Gastrocnemius medialis (tissue), 4 donors: ENCODE measurements at regions not wholly inside any gene's neighbourhood (a gene's known extent, or its start where the extent isn't known, plus 50 kb on each side); places are given as distances from the start of the nearest gene placed in this dataset.
A peak's percentile ranks its signal among the peaks of the same experiment; 100 is the strongest.

Source experiments
- ATAC-seq, 2 donors: fragments of 150-250 bp; one replicate each; pipeline ENCODE4 v1.9.1; 2016
- DNase-seq, 2 donors: peaks; one replicate each; pipeline ENCODE4 v3.0.0-alpha.2; 2019
- H3K27ac ChIP-seq, 4 donors: fragments of 200-600 bp; sonication (generic); 1 replicate in 1 of 4; 2 replicates in 3 of 4; pipeline ENCODE4 v1.5.1; 2016 to 2018; ENCODE audit warnings: mild to moderate bottlenecking in 2 of 4, moderate library complexity in 1 of 4
- H3K27me3 ChIP-seq, 3 donors: fragments of 200-600 bp; sonication (generic) in 2 of 3; 1 replicate in 1 of 3; 2 replicates in 2 of 3; pipeline versions ENCODE4 v1.5.1 to v1.6.0; 2016 to 2019; ENCODE audit warnings: mild to moderate bottlenecking in 1 of 3, moderate library complexity in 1 of 3
- H3K36me3 ChIP-seq, 2 donors: fragments of 200-600 bp; sonication (generic) in 1 of 2; one replicate each; pipeline ENCODE4 v1.5.1; 2017 to 2018
- H3K4me1 ChIP-seq, 2 donors: fragments of 200-600 bp; sonication (generic) in 1 of 2; one replicate each; pipeline ENCODE4 v1.5.1; 2016 to 2017; ENCODE audit warnings: mild to moderate bottlenecking in 2 of 2
- H3K4me3 ChIP-seq, 4 donors: fragments of 200-600 bp; sonication (generic) in 3 of 4; 1 replicate in 1 of 4; 2 replicates in 3 of 4; pipeline ENCODE4 v1.5.1; 2016 to 2019; ENCODE audit warnings: mild to moderate bottlenecking in 2 of 4
- H3K9me3 ChIP-seq, 3 donors: fragments of 200-600 bp; sonication (generic) in 2 of 3; 1 replicate in 1 of 3; 2 replicates in 2 of 3; pipeline ENCODE4 v1.5.1; 2016 to 2019
- POLR2A ChIP-seq, 2 donors: fragments of 450-650 bp; IDR thresholded peaks; one replicate each; pipeline ENCODE4 v1.6.1; 2017; ENCODE audit warnings: antibody characterized with exemption in 2 of 2, mild to moderate bottlenecking in 2 of 2, moderate library complexity in 2 of 2
- in situ Hi-C, 4 donors: fragments of 200-750 bp; cut with MboI; loops; one replicate each; pipeline versions ENCODE4 v1.15.0 to v1.8.0; 2017; ENCODE audit warnings: low sequenced_read_pairs in 4 of 4
- intact Hi-C: fragments of 100-400 bp; cut with DNase I; formaldehyde crosslinking; loops from one replicate; pipeline ENCODE4 v1.15.1; 2023; ENCODE audit warnings: low total_unique reads
- TF ChIP-seq, protein P1 (sequence below), 5 experiments: fragments of 450-650 bp in 3 of 5; fragments of 200-600 bp in 2 of 5; sonication (generic) in 2 of 5; IDR thresholded peaks in 4 of 5; conservative IDR thresholded peaks in 1 of 5; 1 replicate in 4 of 5; 2 replicates in 1 of 5; pipeline ENCODE4 v1.5.1; 2016 to 2019; ENCODE audit warnings: antibody characterized with exemption in 5 of 5, mild to moderate bottlenecking in 3 of 5, moderate library complexity in 3 of 5

DNA sequence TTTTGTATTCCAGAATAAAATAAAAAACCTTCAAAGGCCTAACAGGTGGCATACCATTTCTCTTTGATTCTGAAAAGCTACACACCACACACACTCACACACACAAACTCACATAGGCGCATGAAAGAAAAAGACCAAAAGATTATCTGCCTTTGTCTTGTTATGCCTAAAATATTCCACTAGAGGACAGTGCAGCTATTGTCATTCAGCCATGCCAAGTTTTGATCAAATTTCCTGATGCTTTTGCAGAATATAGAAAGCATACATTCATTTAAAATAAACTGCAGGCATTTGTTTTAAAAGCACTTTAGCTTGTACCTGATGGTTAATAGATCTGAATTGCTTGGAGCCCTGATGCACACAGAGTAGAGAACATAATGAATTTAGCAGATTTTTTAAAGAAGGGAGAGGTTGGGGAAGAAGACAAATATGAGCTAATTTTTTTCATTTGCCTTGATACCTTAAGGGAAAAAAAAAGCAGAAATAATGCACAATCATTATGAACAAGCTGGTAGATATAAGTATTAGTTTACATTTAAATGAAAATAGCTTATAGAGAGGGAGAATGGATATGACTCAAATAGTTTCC lies 1766.9 kb upstream of the SEL1L start:
- in situ Hi-C loops: no loop called here
- ATAC-seq (no peak), DNase-seq (no peak)
- no peaks in the 10 kb centered on the region for H3K27me3 ChIP-seq
- H3K4me3 ChIP-seq: no peak overlapping the region
- intact Hi-C loops: no loop called here
- H3K4me1 ChIP-seq: no peaks in the 10 kb centered on the region
- no peaks in the 10 kb centered on the region for H3K9me3 ChIP-seq
- TF ChIP-seq POLR2A (IDR thresholded peaks at IDR 0.05): no peak
- TF ChIP-seq, protein P1, sequence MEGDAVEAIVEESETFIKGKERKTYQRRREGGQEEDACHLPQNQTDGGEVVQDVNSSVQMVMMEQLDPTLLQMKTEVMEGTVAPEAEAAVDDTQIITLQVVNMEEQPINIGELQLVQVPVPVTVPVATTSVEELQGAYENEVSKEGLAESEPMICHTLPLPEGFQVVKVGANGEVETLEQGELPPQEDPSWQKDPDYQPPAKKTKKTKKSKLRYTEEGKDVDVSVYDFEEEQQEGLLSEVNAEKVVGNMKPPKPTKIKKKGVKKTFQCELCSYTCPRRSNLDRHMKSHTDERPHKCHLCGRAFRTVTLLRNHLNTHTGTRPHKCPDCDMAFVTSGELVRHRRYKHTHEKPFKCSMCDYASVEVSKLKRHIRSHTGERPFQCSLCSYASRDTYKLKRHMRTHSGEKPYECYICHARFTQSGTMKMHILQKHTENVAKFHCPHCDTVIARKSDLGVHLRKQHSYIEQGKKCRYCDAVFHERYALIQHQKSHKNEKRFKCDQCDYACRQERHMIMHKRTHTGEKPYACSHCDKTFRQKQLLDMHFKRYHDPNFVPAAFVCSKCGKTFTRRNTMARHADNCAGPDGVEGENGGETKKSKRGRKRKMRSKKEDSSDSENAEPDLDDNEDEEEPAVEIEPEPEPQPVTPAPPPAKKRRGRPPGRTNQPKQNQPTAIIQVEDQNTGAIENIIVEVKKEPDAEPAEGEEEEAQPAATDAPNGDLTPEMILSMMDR (IDR thresholded peaks at IDR 0.05 in 4 of 5, conservative IDR thresholded peaks at IDR 0.05 in 1 of 5): peak; percentile 21 to 63 (median 30)
- no peak overlapping the region for H3K27ac ChIP-seq
- H3K36me3 ChIP-seq: no peaks in the 10 kb centered on the region

DNA sequence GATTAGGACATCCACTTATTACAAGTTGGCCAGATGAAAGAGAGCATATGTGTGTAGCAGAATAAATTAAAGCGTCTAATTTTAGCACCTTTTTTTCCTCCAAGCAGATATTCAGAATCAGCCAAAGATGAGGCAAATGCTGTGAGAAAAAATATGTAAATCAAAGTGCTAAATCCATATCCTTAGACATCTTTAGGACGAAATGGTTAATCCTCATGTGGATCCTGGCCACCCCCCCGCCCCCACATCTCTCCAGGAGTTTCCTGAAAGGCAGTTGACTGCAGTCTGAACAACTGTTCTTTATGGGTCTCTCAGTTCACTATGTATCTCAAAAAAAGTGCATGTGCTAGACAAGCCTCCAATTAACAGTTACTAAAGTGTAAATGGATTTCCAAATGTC lies 1768.1 kb upstream of the SEL1L start:
- ATAC-seq (no peak), DNase-seq (no peak)
- H3K27me3 ChIP-seq: no peaks in the 10 kb centered on the region
- H3K4me1 ChIP-seq: no peaks in the 10 kb centered on the region
- intact Hi-C loops (no loop called here), in situ Hi-C loops (no loop called here)
- no peak overlapping the region for H3K27ac ChIP-seq
- H3K9me3 ChIP-seq: no peaks in the 10 kb centered on the region
- TF ChIP-seq POLR2A (IDR thresholded peaks at IDR 0.05): no peak
- TF ChIP-seq, protein P1 (IDR thresholded peaks at IDR 0.05 in 4 of 5, conservative IDR thresholded peaks at IDR 0.05 in 1 of 5): no peak
- H3K4me3 ChIP-seq: no peak overlapping the region
- H3K36me3 ChIP-seq: no peaks in the 10 kb centered on the region

DNA sequence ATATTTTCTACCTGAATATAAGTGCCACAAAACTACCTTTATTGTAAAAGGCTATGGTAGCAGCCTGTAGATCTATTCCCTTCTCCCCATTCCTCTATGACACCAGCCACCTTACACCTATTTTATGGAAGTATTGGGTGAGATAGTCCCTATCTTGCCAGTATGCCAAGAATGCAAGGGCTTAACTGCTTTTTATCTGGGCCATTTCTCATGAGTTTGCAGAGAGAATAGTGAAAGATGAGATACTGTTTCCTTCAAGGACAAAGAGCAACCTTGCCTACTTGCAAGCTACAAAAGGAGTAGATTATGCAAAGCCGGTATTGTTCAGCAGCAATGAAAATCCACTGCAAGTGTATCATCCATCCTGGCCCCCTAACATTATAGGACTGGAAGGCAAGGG lies 1775.6 kb upstream of the SEL1L start:
- intact Hi-C loops: no loop called here
- ATAC-seq: no peak
- no peak for TF ChIP-seq POLR2A (IDR thresholded peaks at IDR 0.05)
- TF ChIP-seq, protein P1 (IDR thresholded peaks at IDR 0.05 in 4 of 5, conservative IDR thresholded peaks at IDR 0.05 in 1 of 5): no peak
- no peak for DNase-seq
- Histone ChIP-seq H3K36me3 (no peaks in the 10 kb centered on the region), H3K27ac (no peak overlapping the region), H3K27me3 (no peaks in the 10 kb centered on the region), H3K4me1 (no peaks in the 10 kb centered on the region), H3K4me3 (no peak overlapping the region), H3K9me3 (no peaks in the 10 kb centered on the region)
- in situ Hi-C loops: no loop called here

DNA sequence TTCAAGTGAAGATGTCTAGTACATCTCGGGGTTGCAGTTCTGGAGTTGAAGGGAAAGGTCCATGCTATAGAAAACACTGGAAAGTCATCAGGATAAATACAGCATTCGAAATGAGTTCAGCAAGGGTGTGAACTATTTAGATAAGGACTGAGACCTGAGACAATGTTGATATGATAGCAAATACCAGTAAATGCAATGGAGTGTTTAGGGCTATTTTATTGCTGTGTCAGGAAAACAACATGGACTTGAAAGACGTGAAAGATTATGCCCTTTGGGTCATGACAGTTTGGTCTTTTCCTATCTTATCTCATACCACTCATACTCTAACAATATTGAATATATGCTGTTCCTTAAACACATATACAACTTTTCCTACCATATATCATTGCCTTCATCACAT lies 1776.2 kb upstream of the SEL1L start:
- no peaks in the 10 kb centered on the region for H3K27me3 ChIP-seq
- H3K4me1 ChIP-seq: no peaks in the 10 kb centered on the region
- H3K9me3 ChIP-seq: no peaks in the 10 kb centered on the region
- no peaks in the 10 kb centered on the region for H3K36me3 ChIP-seq
- ATAC-seq (no peak), DNase-seq (no peak)
- intact Hi-C loops (no loop called here), in situ Hi-C loops (no loop called here)
- H3K27ac ChIP-seq: no peak overlapping the region
- H3K4me3 ChIP-seq: no peak overlapping the region
- TF ChIP-seq, protein P1 (IDR thresholded peaks at IDR 0.05 in 4 of 5, conservative IDR thresholded peaks at IDR 0.05 in 1 of 5): no peak
- no peak for TF ChIP-seq POLR2A (IDR thresholded peaks at IDR 0.05)

- H3K36me3 ChIP-seq: no peaks in the 10 kb centered on the region
- intact Hi-C loops (no loop called here), in situ Hi-C loops (no loop called here)
- TF ChIP-seq, protein P1 (IDR thresholded peaks at IDR 0.05 in 4 of 5, conservative IDR thresholded peaks at IDR 0.05 in 1 of 5): no peak
- TF ChIP-seq POLR2A (IDR thresholded peaks at IDR 0.05): no peak
- no peaks in the 10 kb centered on the region for H3K4me1 ChIP-seq
- no peak overlapping the region for H3K27ac ChIP-seq
- H3K9me3 ChIP-seq: no peaks in the 10 kb centered on the region
- ATAC-seq (no peak), DNase-seq (no peak)
- H3K27me3 ChIP-seq: no peaks in the 10 kb centered on the region
- H3K4me3 ChIP-seq: no peak overlapping the region
Measured at GRCh38 chr14:83312511-83312910, 1778.9 kb upstream of the SEL1L start.
